DOHH2 (cell line): ENCODE measurements at regions not wholly inside any gene's neighbourhood (a gene's known extent, or its start where the extent isn't known, plus 50 kb on each side); places are given as distances from the start of the nearest gene placed in this dataset.

Experiments used
- EZH2phosphoT487 ChIP-seq: fragments of 200-600 bp; sonication (generic); IDR thresholded peaks from 2 replicates; pipeline ENCODE4 v1.6.1; 2017; ENCODE audit warnings: borderline replicate concordance, mild to moderate bottlenecking, antibody characterized with exemption, low read length, moderate library complexity, mixed read lengths
- TF ChIP-seq, protein P1 (sequence below): fragments of 200-600 bp; sonication (generic); IDR thresholded peaks from one replicate; pipeline ENCODE4 v1.5.1; 2014; ENCODE audit warnings: antibody characterized with exemption, mild to moderate bottlenecking, low read depth, low read length; ENCODE audit not compliant: poor library complexity, severe bottlenecking

DNA sequence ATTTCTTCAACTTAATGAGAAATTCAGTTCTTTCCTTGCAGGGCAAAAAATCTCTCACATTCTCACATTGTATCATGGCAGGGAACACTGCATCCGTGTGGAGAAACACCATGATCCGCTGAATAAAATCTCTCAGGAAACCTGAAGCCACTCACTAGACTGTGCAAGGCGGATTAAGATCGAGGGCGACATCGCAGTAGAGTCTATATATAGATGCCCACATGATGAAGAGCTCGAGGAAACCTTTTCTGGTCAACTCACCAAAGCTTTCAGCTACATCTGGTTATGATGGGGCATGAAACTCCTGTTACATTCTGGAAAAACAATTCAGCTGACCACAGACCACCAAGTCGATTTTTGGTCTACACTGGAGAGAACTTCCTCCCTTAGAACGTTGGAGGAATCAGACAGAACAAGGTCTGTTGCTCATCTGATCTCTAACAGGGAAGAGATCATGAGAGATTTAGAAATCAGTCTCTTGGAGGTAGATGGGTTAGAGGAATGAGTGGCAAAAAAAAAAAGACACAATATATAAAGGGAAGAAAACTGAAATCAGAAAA, 162.9 kb upstream of the ZNF516 start:
- TF ChIP-seq EZH2phosphoT487 = no peak
- TF ChIP-seq, protein P1, sequence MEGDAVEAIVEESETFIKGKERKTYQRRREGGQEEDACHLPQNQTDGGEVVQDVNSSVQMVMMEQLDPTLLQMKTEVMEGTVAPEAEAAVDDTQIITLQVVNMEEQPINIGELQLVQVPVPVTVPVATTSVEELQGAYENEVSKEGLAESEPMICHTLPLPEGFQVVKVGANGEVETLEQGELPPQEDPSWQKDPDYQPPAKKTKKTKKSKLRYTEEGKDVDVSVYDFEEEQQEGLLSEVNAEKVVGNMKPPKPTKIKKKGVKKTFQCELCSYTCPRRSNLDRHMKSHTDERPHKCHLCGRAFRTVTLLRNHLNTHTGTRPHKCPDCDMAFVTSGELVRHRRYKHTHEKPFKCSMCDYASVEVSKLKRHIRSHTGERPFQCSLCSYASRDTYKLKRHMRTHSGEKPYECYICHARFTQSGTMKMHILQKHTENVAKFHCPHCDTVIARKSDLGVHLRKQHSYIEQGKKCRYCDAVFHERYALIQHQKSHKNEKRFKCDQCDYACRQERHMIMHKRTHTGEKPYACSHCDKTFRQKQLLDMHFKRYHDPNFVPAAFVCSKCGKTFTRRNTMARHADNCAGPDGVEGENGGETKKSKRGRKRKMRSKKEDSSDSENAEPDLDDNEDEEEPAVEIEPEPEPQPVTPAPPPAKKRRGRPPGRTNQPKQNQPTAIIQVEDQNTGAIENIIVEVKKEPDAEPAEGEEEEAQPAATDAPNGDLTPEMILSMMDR = no peak
